B cell (primary cell): ENCODE measurements at regions not wholly inside any gene's neighbourhood (a gene's known extent, or its start where the extent isn't known, plus 50 kb on each side); places are given as distances from the start of the nearest gene placed in this dataset.

Source experiments
- ATAC-seq: fragments of 200-7000 bp; cut with Tn5 transposase; one replicate; pipeline ENCODE4 v1.10.0; 2021; ENCODE audit warnings: low read depth, mild to moderate bottlenecking, moderate number of reproducible peaks, moderate library complexity
- CTCF ChIA-PET: fragments of 350-600 bp; sonication (Branson Sonifier 250); formaldehyde crosslinking; loops from one replicate; lab custom pipeline; 2021; ENCODE audit warnings: antibody characterized with exemption, inconsistent platforms; lab: Charles Lee
- POLR2A ChIA-PET: fragments of 350-600 bp; sonication (Branson Sonifier 250); formaldehyde crosslinking; loops from one replicate; lab custom pipeline; 2021; ENCODE audit warnings: antibody characterized with exemption; lab: Charles Lee
- DNase-seq: peaks from one replicate; pipeline ENCODE4 v3.0.0; 2013
- H2AFZ ChIP-seq: 2 replicates; pipeline ENCODE4 v1.6.1; 2012; ENCODE audit warnings: mild to moderate bottlenecking, low read depth, low read length; ENCODE audit not compliant: insufficient read depth, poor library complexity, severe bottlenecking
- H3K27ac ChIP-seq, 2 donors: 1 replicate in 1 of 2; 2 replicates in 1 of 2; pipeline ENCODE4 v1.5.1; 2012 to 2013; ENCODE audit warnings: low read length in 2 of 2, mild to moderate bottlenecking in 2 of 2, moderate library complexity in 1 of 2
- H3K27me3 ChIP-seq, 4 experiments: fragments of 200-600 bp in 1 of 4; sonication (generic) in 1 of 4; replicated peaks in 1 of 4; 1 replicate in 2 of 4; 2 replicates in 2 of 4; pipeline versions ENCODE4 v1.6.1 to v1.7.0; 2013 to 2016; ENCODE audit warnings: low read length in 3 of 4, mild to moderate bottlenecking in 2 of 4, mixed read lengths in 1 of 4, moderate library complexity in 1 of 4; ENCODE audit not compliant: insufficient read depth in 4 of 4, control insufficient read depth in 3 of 4; ENCODE audit errors: control extremely low read depth in 1 of 4
- H3K36me3 ChIP-seq, 2 experiments: replicated peaks in 1 of 2; 1 replicate in 1 of 2; 2 replicates in 1 of 2; pipeline versions ENCODE4 v1.6.1 to v1.7.1; 2013; ENCODE audit warnings: low read length in 1 of 2; ENCODE audit not compliant: insufficient read depth in 2 of 2, control insufficient read depth in 1 of 2; ENCODE audit errors: control extremely low read depth in 1 of 2, extremely low read depth in 1 of 2
- H3K4me1 ChIP-seq, 2 donors: fragments of 200-600 bp in 1 of 2; sonication (generic) in 1 of 2; 1 replicate in 1 of 2; 2 replicates in 1 of 2; pipeline versions ENCODE4 v1.5.1 to v1.6.1; 2013 to 2017; ENCODE audit warnings: low read length in 2 of 2; ENCODE audit not compliant: control insufficient read depth in 2 of 2, insufficient read depth in 2 of 2
- H3K4me2 ChIP-seq: replicated peaks from 2 replicates; pipeline ENCODE3; 2012; ENCODE audit warnings: mild to moderate bottlenecking, low read depth, low read length; ENCODE audit not compliant: poor library complexity, severe bottlenecking
- H3K4me3 ChIP-seq, 5 experiments: fragments of 200-600 bp in 1 of 5; sonication (generic) in 1 of 5; 1 replicate in 3 of 5; 2 replicates in 2 of 5; pipeline versions ENCODE4 v1.5.1 to v1.7.0; 2011 to 2016; ENCODE audit warnings: low read length in 4 of 5, mild to moderate bottlenecking in 4 of 5, low read depth in 2 of 5, control low read depth in 1 of 5, moderate library complexity in 1 of 5; ENCODE audit not compliant: insufficient read depth in 1 of 5; ENCODE audit errors: control extremely low read depth in 1 of 5, extremely low read depth in 1 of 5
- H3K79me2 ChIP-seq: fragments of 200-600 bp; sonication (generic); one replicate; pipeline ENCODE4 v1.6.0; 2016; ENCODE audit warnings: low read length; ENCODE audit not compliant: control insufficient read depth, insufficient read depth
- H3K9ac ChIP-seq: fragments of 200-600 bp; sonication (generic); 2 replicates; pipeline ENCODE4 v1.6.1; 2017; ENCODE audit warnings: mild to moderate bottlenecking, low read length, moderate library complexity
- H3K9me3 ChIP-seq, 3 donors: one replicate each; pipeline versions ENCODE4 v1.6.1 to v1.7.1; 2013; ENCODE audit warnings: low read length in 2 of 3; ENCODE audit not compliant: control insufficient read depth in 2 of 3, insufficient read depth in 1 of 3; ENCODE audit errors: control extremely low read depth in 1 of 3
- H4K20me1 ChIP-seq: 2 replicates; pipeline ENCODE4 v1.6.0; 2012; ENCODE audit warnings: mild to moderate bottlenecking, low read length; ENCODE audit not compliant: insufficient read depth, control insufficient read depth, poor library complexity, severe bottlenecking
- H3K27ac Mint-ChIP-seq: one replicate; pipeline ENCODE4 v1.8.0; 2021; ENCODE audit warnings: mixed read lengths
- H3K27me3 Mint-ChIP-seq: one replicate; pipeline ENCODE4 v1.8.0; 2021; ENCODE audit warnings: mixed read lengths
- H3K4me1 Mint-ChIP-seq: one replicate; pipeline ENCODE4 v1.8.0; 2021; ENCODE audit warnings: mixed read lengths
- H3K4me3 Mint-ChIP-seq: one replicate; pipeline ENCODE4 v1.8.0; 2021; ENCODE audit warnings: mixed read lengths
- H3K9me3 Mint-ChIP-seq: one replicate; pipeline ENCODE4 v1.8.0; 2022; ENCODE audit warnings: mixed read lengths; ENCODE audit not compliant: insufficient read depth
- EZH2 ChIP-seq: IDR thresholded peaks from 2 replicates; pipeline ENCODE4 v1.6.1; 2012; ENCODE audit warnings: borderline replicate concordance, low read depth, mild to moderate bottlenecking, moderate library complexity, low read length; ENCODE audit not compliant: insufficient read depth, poor library complexity, severe bottlenecking
- WGBS: methylation state at CpG from one replicate; pipeline ENCODE4 v1.1.5; 2013; ENCODE audit warnings: missing lambda C conversion rate; ENCODE audit not compliant: insufficient coverage; 5-methylcytosine and 5-hydroxymethylcytosine counted together
- intact Hi-C: fragments of 100-400 bp; cut with micrococcal nuclease; formaldehyde crosslinking; loops from one replicate; pipeline ENCODE4 v1.10.0; 2022
- TF ChIP-seq, protein P1 (sequence below): fragments of 200-600 bp; IDR thresholded peaks from one replicate; pipeline ENCODE4 v1.8.0; 2022; ENCODE audit warnings: antibody characterized with exemption, mild to moderate bottlenecking

DNA sequence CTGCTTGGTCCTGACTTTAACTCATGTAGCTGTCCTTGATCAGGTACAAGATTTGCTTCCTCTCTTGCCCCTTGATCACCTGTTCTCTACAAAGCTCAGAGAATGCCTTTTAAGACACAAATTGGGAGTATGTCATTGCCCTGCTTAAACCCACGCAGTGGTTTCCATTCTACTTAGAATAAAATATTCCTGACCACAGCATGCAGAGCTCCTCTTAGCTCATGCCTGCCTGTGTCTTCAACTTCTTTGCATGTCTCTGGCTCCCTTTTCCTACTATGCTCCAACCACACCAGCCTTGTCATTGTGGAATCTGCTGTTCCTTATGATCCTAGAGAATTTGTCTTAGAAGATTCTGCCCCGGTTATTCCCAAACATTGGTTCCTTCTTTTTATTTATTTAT, 393.1 kb downstream of the RRAGC start:
- 57% methylated on average over 1 of the region's 2 CpGs for WGBS
- ATAC-seq (no peak), DNase-seq (no peak)
- H3K4me2 ChIP-seq: no peak overlapping the region
- H3K4me1 ChIP-seq: no peaks in the 10 kb centered on the region
- H3K27me3 Mint-ChIP-seq: no peaks in the 10 kb centered on the region
- no peak overlapping the region for H3K4me3 Mint-ChIP-seq
- H3K27ac Mint-ChIP-seq: no peak overlapping the region
- ChIA-PET POLR2A (no interaction called here), CTCF (interaction anchor here (2.3 kb wide), 1 partner anchor 9 kb away, joined by 4 read pairs; no protein-coding TSS in a partner anchor)
- H3K9me3 Mint-ChIP-seq: peaks cover 2% of the 10 kb centered on the region
- no peak overlapping the region for H3K4me3 ChIP-seq
- intact Hi-C loops: no loop called here
- H2AFZ ChIP-seq: no peak overlapping the region
- peaks cover 0 to 3% (median 1%) of the 10 kb centered on the region in 3 donors for H3K9me3 ChIP-seq
- peaks cover 5% of the 10 kb centered on the region for H3K4me1 Mint-ChIP-seq
- H3K79me2 ChIP-seq: no peaks in the 10 kb centered on the region
- H4K20me1 ChIP-seq: no peaks in the 10 kb centered on the region
- TF ChIP-seq EZH2: no peak
- TF ChIP-seq, protein P1, sequence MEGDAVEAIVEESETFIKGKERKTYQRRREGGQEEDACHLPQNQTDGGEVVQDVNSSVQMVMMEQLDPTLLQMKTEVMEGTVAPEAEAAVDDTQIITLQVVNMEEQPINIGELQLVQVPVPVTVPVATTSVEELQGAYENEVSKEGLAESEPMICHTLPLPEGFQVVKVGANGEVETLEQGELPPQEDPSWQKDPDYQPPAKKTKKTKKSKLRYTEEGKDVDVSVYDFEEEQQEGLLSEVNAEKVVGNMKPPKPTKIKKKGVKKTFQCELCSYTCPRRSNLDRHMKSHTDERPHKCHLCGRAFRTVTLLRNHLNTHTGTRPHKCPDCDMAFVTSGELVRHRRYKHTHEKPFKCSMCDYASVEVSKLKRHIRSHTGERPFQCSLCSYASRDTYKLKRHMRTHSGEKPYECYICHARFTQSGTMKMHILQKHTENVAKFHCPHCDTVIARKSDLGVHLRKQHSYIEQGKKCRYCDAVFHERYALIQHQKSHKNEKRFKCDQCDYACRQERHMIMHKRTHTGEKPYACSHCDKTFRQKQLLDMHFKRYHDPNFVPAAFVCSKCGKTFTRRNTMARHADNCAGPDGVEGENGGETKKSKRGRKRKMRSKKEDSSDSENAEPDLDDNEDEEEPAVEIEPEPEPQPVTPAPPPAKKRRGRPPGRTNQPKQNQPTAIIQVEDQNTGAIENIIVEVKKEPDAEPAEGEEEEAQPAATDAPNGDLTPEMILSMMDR: no peak
- H3K27ac ChIP-seq: no peak overlapping the region
- no peaks in the 10 kb centered on the region for H3K36me3 ChIP-seq
- H3K9ac ChIP-seq: no peak overlapping the region
- H3K27me3 ChIP-seq: peaks cover 0 to 4% (median 0%) of the 10 kb centered on the region in 4 experiments

DNA sequence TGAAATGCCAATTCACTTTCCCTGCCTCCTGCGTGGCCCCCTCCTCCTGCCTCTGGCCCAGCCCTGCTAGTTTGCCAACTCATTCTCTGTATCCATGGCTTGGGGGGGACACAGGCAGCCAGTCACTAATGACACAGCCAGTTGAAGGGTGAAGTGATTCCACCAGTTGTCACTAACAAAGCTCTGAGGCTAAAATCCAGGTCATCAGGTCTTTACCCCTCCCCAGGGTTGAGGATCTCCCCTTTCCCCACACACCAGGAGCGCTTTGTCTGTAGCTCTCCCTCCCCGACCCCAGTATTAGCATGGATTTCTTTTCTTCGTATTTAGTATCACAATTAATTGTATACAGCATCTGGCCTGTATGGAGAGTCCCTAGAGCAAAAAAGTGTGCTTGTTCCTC, 394.1 kb downstream of the RRAGC start:
- WGBS: no CpG with 5 or more reads among the region's 4 CpGs

More for the DNA sequence above, 394.1 kb downstream of the RRAGC start:
- Mint-ChIP-seq H3K4me3 (no peak overlapping the region), H3K27me3 (no peaks in the 10 kb centered on the region), H3K27ac (no peak overlapping the region), H3K9me3 (peaks cover 2% of the 10 kb centered on the region), H3K4me1 (peaks cover 2% of the 10 kb centered on the region)
- Histone ChIP-seq H2AFZ (no peak overlapping the region), H3K36me3 (no peaks in the 10 kb centered on the region), H3K79me2 (no peaks in the 10 kb centered on the region), H3K4me1 (no peaks in the 10 kb centered on the region), H3K4me2 (no peak overlapping the region), H3K9ac (no peak overlapping the region), H3K27me3 (peaks cover 0 to 4% (median 0%) of the 10 kb centered on the region in 4 experiments), H3K4me3 (no peak overlapping the region), H3K9me3 (peaks cover 0 to 3% (median 1%) of the 10 kb centered on the region in 3 donors), H3K27ac (no peak overlapping the region), H4K20me1 (no peaks in the 10 kb centered on the region)
- ATAC-seq (no peak), DNase-seq (no peak)
- ChIA-PET CTCF (interaction anchor here (2.3 kb wide), 1 partner anchor 10 kb away, joined by 4 read pairs; no protein-coding TSS in a partner anchor), POLR2A (interaction anchor here (0.7 kb wide), 1 partner anchor 10 kb away, joined by 3 read pairs; no protein-coding TSS in a partner anchor)
- intact Hi-C loops: no loop called here
- TF ChIP-seq, protein P1: no peak
- no peak for TF ChIP-seq EZH2
